Liver (tissue), 8 donors: ENCODE measurements at regions not wholly inside any gene's neighbourhood (a gene's known extent, or its start where the extent isn't known, plus 50 kb on each side); places are given as distances from the start of the nearest gene placed in this dataset.

Experiments used
- DNase-seq: peaks from one replicate; pipeline ENCODE4 v3.0.0-alpha.2; 2017; ENCODE audit warnings: low spot score
- H3K27ac ChIP-seq, 2 donors: one replicate each; pipeline ENCODE4 v1.7.0; 2013; ENCODE audit warnings: inconsistent platforms in 2 of 2, low read length in 2 of 2, control low read depth in 1 of 2, low read depth in 1 of 2, mild to moderate bottlenecking in 1 of 2
- H3K27me3 ChIP-seq, 4 donors: one replicate each; pipeline versions ENCODE4 v1.6.1 to v1.7.0; 2013; ENCODE audit warnings: low read length in 3 of 4, inconsistent platforms in 1 of 4, mild to moderate bottlenecking in 1 of 4, moderate library complexity in 1 of 4; ENCODE audit not compliant: control insufficient read depth in 4 of 4, insufficient read depth in 4 of 4
- H3K36me3 ChIP-seq, 4 donors: one replicate each; pipeline versions ENCODE4 v1.6.1 to v1.7.0; 2013; ENCODE audit warnings: low read length in 3 of 4, mild to moderate bottlenecking in 3 of 4, low read depth in 1 of 4, moderate library complexity in 1 of 4; ENCODE audit not compliant: control insufficient read depth in 4 of 4, insufficient read depth in 3 of 4
- H3K4me1 ChIP-seq, 4 donors: one replicate each; pipeline versions ENCODE4 v1.6.1 to v1.7.0; 2013; ENCODE audit warnings: low read length in 3 of 4, mild to moderate bottlenecking in 3 of 4, moderate library complexity in 1 of 4; ENCODE audit not compliant: control insufficient read depth in 4 of 4, insufficient read depth in 4 of 4
- H3K4me3 ChIP-seq, 3 donors: one replicate each; pipeline versions ENCODE4 v1.6.1 to v1.7.0; 2013; ENCODE audit warnings: low read length in 3 of 3, control low read depth in 1 of 3, low read depth in 1 of 3, mild to moderate bottlenecking in 1 of 3
- H3K9ac ChIP-seq, 2 donors: one replicate each; pipeline ENCODE4 v1.7.0; 2013; ENCODE audit warnings: low read length in 2 of 2, mild to moderate bottlenecking in 2 of 2, moderate library complexity in 2 of 2, control low read depth in 1 of 2, low read depth in 1 of 2
- H3K9me3 ChIP-seq, 4 donors: one replicate each; pipeline versions ENCODE4 v1.6.1 to v1.7.0; 2013; ENCODE audit warnings: low read length in 3 of 4; ENCODE audit not compliant: control insufficient read depth in 4 of 4
- EGR1 ChIP-seq, 2 donors: IDR thresholded peaks; 2 replicates each; pipeline ENCODE4 v1.6.1; 2016 to 2018; ENCODE audit warnings: antibody characterized with exemption in 2 of 2, low read depth in 2 of 2
- GABPA ChIP-seq, 2 donors: IDR thresholded peaks in 1 of 2; conservative IDR thresholded peaks in 1 of 2; 2 replicates each; pipeline ENCODE4 v1.6.1; 2016; ENCODE audit warnings: antibody characterized with exemption in 2 of 2, mild to moderate bottlenecking in 1 of 2, moderate library complexity in 1 of 2
- HNF4G ChIP-seq: IDR thresholded peaks from 2 replicates; pipeline ENCODE4 v1.6.1; 2016; ENCODE audit warnings: antibody characterized with exemption
- NR2F2 ChIP-seq: IDR thresholded peaks from 2 replicates; pipeline ENCODE4 v1.6.1; 2016; ENCODE audit warnings: antibody characterized with exemption
- SP1 ChIP-seq: IDR thresholded peaks from 2 replicates; pipeline ENCODE4 v1.6.1; 2018; ENCODE audit warnings: antibody characterized with exemption, mild to moderate bottlenecking
- YY1 ChIP-seq: IDR thresholded peaks from 2 replicates; pipeline ENCODE4 v1.6.1; 2016; ENCODE audit warnings: antibody characterized with exemption, mild to moderate bottlenecking
- WGBS: extraction: QIAGEN DNeasy Blood & Tissue Kit; methylation state at CpG from one replicate; pipeline ENCODE4 v1.1.7; 2013; 5-methylcytosine and 5-hydroxymethylcytosine counted together
- TF ChIP-seq, protein P1 (sequence below): fragments of 150-350 bp; IDR thresholded peaks from 2 replicates; pipeline ENCODE4 v1.5.1; 2017; ENCODE audit warnings: improper control_type of control experiment, low read depth, low read length; ENCODE audit not compliant: missing input control
- TF ChIP-seq, protein P2 (sequence below): IDR thresholded peaks from 2 replicates; pipeline ENCODE4 v1.6.1; 2016; ENCODE audit warnings: antibody characterized with exemption, mild to moderate bottlenecking
- TF ChIP-seq, protein P3 (sequence below): IDR thresholded peaks from 2 replicates; pipeline ENCODE4 v1.6.1; 2016; ENCODE audit warnings: antibody characterized with exemption
- donor health status: healthy.
- donor health status: healthy.
- donor health status: healthy.
- donor health status: healthy.
- donor health status: healthy.

DNA sequence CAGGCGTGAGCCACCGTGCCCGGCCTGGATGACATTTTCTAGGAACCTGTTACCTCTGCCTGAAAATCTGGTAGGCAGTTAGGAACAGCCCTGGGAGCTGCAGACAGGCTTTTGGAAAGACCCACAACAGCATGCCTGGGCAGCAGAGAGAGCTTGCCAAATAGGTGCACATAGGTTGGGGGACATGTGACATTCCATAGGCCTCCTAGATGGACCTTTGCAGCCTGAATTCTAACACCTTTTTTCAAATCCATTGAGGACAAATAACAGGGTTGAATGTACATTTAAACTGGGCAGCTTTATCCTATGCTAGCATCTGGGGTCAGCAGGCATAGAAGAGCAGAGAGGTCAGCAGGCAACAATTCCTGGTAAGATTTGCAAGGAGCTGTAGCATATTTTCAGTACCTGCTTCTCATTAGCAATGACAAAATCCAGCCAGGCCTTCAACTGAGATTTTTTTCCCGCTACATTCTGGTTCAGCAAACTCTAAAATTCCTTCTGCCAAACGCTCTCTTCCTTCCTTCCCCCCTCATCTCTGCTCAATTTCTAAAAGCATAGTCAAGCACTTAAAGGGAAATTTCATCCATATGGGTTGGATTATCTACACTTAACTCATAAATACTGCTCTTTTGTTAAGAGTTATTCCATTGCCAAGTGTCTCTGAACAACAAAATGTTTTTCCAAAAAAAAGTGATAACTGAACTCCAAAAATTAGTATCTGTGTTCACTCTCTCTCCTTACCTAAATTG is 75.2 kb downstream of the SOWAHC start:
- no peak overlapping the region for H3K9ac ChIP-seq
- no peak overlapping the region for H3K4me3 ChIP-seq
- H3K9me3 ChIP-seq: no peaks in the 10 kb centered on the region
- WGBS: 79% methylated on average over 5 of the region's 5 CpGs
- no peak for DNase-seq
- H3K36me3 ChIP-seq: no peaks in the 10 kb centered on the region
- H3K27ac ChIP-seq: peak overlapping the region in 1 of 2 donors; percentile 93
- TF ChIP-seq, protein P1, sequence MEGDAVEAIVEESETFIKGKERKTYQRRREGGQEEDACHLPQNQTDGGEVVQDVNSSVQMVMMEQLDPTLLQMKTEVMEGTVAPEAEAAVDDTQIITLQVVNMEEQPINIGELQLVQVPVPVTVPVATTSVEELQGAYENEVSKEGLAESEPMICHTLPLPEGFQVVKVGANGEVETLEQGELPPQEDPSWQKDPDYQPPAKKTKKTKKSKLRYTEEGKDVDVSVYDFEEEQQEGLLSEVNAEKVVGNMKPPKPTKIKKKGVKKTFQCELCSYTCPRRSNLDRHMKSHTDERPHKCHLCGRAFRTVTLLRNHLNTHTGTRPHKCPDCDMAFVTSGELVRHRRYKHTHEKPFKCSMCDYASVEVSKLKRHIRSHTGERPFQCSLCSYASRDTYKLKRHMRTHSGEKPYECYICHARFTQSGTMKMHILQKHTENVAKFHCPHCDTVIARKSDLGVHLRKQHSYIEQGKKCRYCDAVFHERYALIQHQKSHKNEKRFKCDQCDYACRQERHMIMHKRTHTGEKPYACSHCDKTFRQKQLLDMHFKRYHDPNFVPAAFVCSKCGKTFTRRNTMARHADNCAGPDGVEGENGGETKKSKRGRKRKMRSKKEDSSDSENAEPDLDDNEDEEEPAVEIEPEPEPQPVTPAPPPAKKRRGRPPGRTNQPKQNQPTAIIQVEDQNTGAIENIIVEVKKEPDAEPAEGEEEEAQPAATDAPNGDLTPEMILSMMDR: no peak
- TF ChIP-seq NR2F2: no peak
- TF ChIP-seq SP1: no peak
- no peak for TF ChIP-seq EGR1 (IDR thresholded peaks at IDR 0.05; ENCODE audit: low read depth in 2 of 2)
- TF ChIP-seq, protein P2, sequence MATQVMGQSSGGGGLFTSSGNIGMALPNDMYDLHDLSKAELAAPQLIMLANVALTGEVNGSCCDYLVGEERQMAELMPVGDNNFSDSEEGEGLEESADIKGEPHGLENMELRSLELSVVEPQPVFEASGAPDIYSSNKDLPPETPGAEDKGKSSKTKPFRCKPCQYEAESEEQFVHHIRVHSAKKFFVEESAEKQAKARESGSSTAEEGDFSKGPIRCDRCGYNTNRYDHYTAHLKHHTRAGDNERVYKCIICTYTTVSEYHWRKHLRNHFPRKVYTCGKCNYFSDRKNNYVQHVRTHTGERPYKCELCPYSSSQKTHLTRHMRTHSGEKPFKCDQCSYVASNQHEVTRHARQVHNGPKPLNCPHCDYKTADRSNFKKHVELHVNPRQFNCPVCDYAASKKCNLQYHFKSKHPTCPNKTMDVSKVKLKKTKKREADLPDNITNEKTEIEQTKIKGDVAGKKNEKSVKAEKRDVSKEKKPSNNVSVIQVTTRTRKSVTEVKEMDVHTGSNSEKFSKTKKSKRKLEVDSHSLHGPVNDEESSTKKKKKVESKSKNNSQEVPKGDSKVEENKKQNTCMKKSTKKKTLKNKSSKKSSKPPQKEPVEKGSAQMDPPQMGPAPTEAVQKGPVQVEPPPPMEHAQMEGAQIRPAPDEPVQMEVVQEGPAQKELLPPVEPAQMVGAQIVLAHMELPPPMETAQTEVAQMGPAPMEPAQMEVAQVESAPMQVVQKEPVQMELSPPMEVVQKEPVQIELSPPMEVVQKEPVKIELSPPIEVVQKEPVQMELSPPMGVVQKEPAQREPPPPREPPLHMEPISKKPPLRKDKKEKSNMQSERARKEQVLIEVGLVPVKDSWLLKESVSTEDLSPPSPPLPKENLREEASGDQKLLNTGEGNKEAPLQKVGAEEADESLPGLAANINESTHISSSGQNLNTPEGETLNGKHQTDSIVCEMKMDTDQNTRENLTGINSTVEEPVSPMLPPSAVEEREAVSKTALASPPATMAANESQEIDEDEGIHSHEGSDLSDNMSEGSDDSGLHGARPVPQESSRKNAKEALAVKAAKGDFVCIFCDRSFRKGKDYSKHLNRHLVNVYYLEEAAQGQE: no peak
- H3K4me1 ChIP-seq: peaks cover 6 to 26% (median 19%) of the 10 kb centered on the region in 4 donors
- no peaks in the 10 kb centered on the region for H3K27me3 ChIP-seq

DNA sequence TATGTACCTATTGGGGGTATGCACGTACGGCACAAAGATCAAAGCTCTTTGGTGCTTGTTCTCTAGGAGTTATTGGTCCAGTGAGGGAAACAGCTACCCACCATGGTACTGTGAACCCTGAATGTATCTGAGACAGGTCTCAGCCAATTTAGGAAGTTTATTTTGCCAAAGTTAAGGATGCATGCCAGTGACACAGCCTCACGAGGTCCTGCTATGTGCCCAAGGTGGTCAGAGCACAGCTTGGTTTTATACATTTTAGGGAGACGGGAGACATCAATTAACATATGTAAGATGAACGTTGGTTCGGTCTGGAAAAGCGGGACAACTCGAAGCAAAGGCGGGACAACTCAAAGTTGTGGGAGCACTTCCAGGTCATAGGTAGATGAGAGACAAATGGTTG is 75.8 kb downstream of the SOWAHC start:
- Histone ChIP-seq H3K9me3 (no peaks in the 10 kb centered on the region), H3K27me3 (no peaks in the 10 kb centered on the region), H3K4me3 (no peak overlapping the region), H3K27ac (peak overlapping the region; percentile 91 to 93), H3K9ac (no peak overlapping the region), H3K36me3 (no peaks in the 10 kb centered on the region), H3K4me1 (peaks cover 6 to 26% (median 19%) of the 10 kb centered on the region in 4 donors)
- WGBS: 95% methylated on average over 9 of the region's 9 CpGs
- DNase-seq: no peak
- TF ChIP-seq, protein P3, sequence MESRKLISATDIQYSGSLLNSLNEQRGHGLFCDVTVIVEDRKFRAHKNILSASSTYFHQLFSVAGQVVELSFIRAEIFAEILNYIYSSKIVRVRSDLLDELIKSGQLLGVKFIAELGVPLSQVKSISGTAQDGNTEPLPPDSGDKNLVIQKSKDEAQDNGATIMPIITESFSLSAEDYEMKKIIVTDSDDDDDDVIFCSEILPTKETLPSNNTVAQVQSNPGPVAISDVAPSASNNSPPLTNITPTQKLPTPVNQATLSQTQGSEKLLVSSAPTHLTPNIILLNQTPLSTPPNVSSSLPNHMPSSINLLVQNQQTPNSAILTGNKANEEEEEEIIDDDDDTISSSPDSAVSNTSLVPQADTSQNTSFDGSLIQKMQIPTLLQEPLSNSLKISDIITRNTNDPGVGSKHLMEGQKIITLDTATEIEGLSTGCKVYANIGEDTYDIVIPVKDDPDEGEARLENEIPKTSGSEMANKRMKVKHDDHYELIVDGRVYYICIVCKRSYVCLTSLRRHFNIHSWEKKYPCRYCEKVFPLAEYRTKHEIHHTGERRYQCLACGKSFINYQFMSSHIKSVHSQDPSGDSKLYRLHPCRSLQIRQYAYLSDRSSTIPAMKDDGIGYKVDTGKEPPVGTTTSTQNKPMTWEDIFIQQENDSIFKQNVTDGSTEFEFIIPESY: no peak
- TF ChIP-seq EGR1 (IDR thresholded peaks at IDR 0.05; ENCODE audit: low read depth in 2 of 2) (no peak), YY1 (no peak), GABPA (IDR thresholded peaks at IDR 0.05 in 1 of 2, conservative IDR thresholded peaks at IDR 0.05 in 1 of 2) (no peak), HNF4G (no peak)
- TF ChIP-seq, protein P2: no peak
